Omental fat pad (tissue), 3 donors: ENCODE measurements at regions not wholly inside any gene's neighbourhood (a gene's known extent, or its start where the extent isn't known, plus 50 kb on each side); places are given as distances from the start of the nearest gene placed in this dataset.

ENCODE experiments used
- ATAC-seq: fragments of 150-250 bp; one replicate; pipeline ENCODE4 v1.9.1; 2016; ENCODE audit warnings: mild to moderate bottlenecking, moderate library complexity; ENCODE audit not compliant: low FRiP score
- DNase-seq: peaks from one replicate; pipeline ENCODE4 v3.0.0-alpha.2; 2019; ENCODE audit warnings: low spot score
- TF ChIP-seq, protein P1 (sequence below), 3 donors: fragments of 450-650 bp; IDR thresholded peaks; one replicate each; pipeline ENCODE4 v1.5.1; 2016 to 2017; ENCODE audit warnings: antibody characterized with exemption in 3 of 3, mild to moderate bottlenecking in 3 of 3, moderate library complexity in 2 of 3

DNA sequence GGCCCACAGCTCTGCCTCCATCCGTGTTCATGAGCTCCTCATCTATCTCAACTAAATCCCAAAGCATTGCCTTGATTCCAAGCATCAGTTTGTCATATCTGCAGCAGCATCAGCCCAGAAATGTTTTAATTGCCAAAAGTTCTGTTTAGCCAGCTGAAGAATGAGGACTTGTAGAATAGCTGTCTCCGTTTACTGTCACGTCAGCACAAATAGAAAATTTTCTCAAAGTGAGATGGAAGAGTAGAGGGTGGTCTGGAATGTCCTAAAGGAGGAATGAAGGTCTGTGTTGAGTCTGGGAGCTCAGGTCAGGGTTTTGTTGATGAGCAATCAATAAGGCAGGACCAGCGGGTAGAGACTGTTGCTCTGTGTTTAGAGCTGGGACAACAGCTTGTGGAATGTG lies 134.9 kb upstream of the ISX start:
- TF ChIP-seq, protein P1, sequence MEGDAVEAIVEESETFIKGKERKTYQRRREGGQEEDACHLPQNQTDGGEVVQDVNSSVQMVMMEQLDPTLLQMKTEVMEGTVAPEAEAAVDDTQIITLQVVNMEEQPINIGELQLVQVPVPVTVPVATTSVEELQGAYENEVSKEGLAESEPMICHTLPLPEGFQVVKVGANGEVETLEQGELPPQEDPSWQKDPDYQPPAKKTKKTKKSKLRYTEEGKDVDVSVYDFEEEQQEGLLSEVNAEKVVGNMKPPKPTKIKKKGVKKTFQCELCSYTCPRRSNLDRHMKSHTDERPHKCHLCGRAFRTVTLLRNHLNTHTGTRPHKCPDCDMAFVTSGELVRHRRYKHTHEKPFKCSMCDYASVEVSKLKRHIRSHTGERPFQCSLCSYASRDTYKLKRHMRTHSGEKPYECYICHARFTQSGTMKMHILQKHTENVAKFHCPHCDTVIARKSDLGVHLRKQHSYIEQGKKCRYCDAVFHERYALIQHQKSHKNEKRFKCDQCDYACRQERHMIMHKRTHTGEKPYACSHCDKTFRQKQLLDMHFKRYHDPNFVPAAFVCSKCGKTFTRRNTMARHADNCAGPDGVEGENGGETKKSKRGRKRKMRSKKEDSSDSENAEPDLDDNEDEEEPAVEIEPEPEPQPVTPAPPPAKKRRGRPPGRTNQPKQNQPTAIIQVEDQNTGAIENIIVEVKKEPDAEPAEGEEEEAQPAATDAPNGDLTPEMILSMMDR (IDR thresholded peaks at IDR 0.05), result no peak
- ATAC-seq, result no peak
- no peak for DNase-seq

DNA sequence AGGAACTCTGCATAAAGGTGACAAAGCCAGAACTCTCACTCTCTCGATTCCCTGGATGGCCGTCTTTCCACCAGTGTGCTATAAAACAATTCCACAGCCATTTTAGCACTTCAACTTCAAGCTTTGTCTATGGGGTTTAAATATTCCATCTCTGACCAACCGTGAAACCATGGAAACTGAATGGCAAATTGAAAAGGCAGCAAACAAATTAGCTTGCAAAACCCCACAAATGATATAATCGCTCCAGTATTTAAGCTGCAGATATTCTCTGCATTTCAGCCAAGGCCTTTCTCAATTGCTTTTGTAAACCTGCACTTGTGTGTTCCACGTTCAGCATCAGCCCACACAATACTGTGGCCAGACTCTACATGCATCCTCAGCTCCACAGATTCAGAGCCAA lies 131.7 kb upstream of the ISX start:
- no peak for ATAC-seq
- TF ChIP-seq, protein P1 (IDR thresholded peaks at IDR 0.05), result no peak

DNA sequence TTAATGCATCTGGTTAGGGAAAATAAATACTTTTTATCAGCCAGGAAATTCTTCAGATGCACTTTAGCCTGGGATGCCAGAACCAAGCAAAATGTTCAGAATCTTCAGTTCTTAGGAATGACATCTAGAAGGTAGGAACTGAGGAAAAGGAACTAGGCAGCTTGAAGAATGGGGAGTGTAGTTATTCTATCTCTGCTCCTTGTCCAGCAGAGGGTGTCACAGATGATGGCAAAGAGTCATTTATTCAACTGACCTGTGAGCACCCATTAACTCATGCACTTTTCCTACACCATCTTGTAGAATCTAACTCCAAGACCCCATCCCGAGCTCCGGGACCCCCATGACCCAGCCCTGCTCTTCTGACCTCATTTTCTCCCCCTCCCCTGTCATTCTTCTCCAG lies 122.1 kb upstream of the ISX start:
- ATAC-seq, result no peak

More for the DNA sequence above, 131.7 kb upstream of the ISX start:
- DNase-seq, result no peak

DNA sequence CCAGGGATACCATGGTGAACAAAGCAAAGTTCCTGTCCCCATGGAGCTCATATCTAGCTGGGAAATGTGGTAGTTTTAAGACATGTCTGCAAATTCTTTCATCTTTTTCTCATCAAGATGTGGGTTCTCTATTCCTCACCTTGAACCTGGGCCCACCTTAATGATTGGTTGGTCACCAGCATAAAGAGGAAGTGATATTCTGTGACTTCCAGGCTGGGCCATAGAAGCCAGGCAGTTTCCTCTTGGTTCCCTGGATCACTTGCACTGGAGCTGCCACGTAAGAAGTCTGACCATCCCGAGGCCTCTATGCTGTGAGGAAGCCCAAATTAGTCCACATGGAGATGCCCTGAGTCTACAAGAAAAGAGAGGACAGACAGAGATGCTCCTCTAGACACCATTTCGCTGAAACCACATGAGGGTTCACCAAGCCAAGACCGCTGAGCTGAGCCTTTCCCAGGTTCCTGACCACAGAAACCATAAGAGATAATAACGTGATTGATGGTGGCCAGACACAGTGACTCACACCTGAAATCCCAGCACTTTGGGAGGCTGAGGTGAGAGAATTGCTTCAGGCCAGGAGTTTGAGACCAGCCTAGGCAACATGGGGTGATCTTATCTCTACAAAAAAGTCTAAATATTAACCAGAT lies 119.5 kb upstream of the ISX start:
- DNase-seq (no peak), ATAC-seq (no peak)
- TF ChIP-seq, protein P1 (IDR thresholded peaks at IDR 0.05), result no peak

More for the DNA sequence above, 122.1 kb upstream of the ISX start:
- TF ChIP-seq, protein P1 (IDR thresholded peaks at IDR 0.05), result no peak
- DNase-seq, result no peak

DNA sequence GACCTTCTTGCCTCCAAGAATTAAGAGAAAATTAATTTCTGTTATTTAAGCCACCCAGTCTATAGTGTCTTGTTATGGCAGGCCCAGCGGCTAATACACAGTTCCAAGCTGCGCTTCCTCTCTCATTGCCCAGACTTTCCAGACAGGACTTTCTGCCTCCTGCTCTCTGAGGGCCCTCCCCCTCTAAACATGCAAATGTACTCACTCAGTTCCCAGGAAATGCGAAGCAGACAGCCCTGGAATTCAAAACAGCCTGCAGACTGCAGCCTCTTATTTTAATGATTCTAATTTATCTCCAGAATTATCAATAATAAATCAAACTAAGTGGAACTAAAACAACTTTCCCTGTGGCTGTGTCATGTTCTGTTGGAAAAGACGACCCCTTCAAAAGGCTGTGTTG lies 115.5 kb upstream of the ISX start:
- ATAC-seq, result no peak
- TF ChIP-seq, protein P1 (IDR thresholded peaks at IDR 0.05), result no peak
- no peak for DNase-seq

DNA sequence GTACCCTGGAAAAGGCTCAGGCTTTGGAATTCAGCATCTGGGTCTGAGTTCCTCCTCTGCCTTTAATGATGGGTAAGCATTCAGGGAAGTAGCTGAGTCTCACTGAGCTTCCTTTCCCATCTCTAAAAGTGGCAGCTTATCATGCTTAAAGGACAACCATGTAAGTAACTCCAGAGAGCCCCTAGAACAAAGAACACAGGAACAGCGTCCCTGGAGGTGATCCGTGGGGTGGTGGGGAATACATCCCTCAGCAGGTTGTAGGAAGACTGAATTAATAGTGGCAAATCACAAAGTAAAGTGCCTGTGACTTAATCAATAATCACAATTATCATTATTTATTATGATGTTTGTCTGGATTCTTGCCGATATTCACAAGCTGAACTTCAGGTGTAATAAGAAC lies 114.7 kb upstream of the ISX start:
- TF ChIP-seq, protein P1 (IDR thresholded peaks at IDR 0.05), result no peak
- no peak for ATAC-seq

DNA sequence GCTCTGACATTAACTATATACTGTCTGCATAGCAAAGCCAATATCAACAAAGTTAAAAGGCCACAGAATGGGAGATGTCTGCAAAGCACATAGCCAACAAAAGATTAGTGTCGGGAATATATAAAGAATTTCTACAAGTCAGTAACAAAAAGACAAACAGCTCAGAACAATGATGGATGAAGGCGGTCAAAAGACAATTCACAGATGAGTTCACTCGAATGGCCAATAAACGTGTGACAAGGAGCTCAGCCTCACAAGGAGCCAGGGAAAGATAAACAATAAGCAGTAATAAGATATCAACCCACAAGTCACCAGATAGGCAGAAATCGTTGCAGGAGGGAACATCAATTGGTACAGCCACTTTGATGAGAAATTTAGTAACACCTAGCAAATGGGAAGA lies 106.0 kb upstream of the ISX start:
- TF ChIP-seq, protein P1 (IDR thresholded peaks at IDR 0.05), result no peak
- ATAC-seq (no peak), DNase-seq (no peak)

More for the DNA sequence above, 114.7 kb upstream of the ISX start:
- no peak for DNase-seq
